ENCODE measurements at regions not wholly inside any gene's neighbourhood (a gene's known extent, or its start where the extent isn't known, plus 50 kb on each side); places are given as distances from the start of the nearest gene placed in this dataset.

GRCh38 chr13:75993241-75993640 lies 357.1 kb downstream of the LMO7 start:
- DNase-seq: no peak
- TF ChIP-seq POLR2A (IDR thresholded peaks at IDR 0.05): no peak
- no peak for TF ChIP-seq CTCF (IDR thresholded peaks at IDR 0.05)
- TF ChIP-seq EP300 (IDR thresholded peaks at IDR 0.05): no peak
- no peak overlapping the region for H3K27ac ChIP-seq
- H3K27me3 ChIP-seq: no peaks in the 10 kb centered on the region
- H3K36me3 ChIP-seq: no peaks in the 10 kb centered on the region
- H3K4me1 ChIP-seq (ENCODE audit: insufficient read depth): no peaks in the 10 kb centered on the region
- WGBS, 3 donors: 67 to 84% (median 78%) methylated on average over 3 of the region's 3 CpGs
- no peak overlapping the region for H3K4me3 ChIP-seq
- intact Hi-C loops (cut with DNase I): no loop called here
- H3K9me3 ChIP-seq: no peaks in the 10 kb centered on the region

GRCh38 chr13:75986818-75987217 lies 350.7 kb downstream of the LMO7 start:
- WGBS, 3 donors: 92 to 97% (median 97%) methylated on average over 1 of the region's 1 CpG
- no peak for TF ChIP-seq CTCF (IDR thresholded peaks at IDR 0.05)
- no peak for TF ChIP-seq EP300 (IDR thresholded peaks at IDR 0.05)
- TF ChIP-seq POLR2A (IDR thresholded peaks at IDR 0.05): no peak

GRCh38 chr13:75985132-75985531 lies 349.0 kb downstream of the LMO7 start:
- no peaks in the 10 kb centered on the region for H3K4me1 ChIP-seq (ENCODE audit: insufficient read depth)
- no peaks in the 10 kb centered on the region for H3K9me3 ChIP-seq
- no peak for DNase-seq
- intact Hi-C loops (cut with DNase I): no loop called here
- H3K27ac ChIP-seq: no peak overlapping the region
- no peaks in the 10 kb centered on the region for H3K36me3 ChIP-seq
- no peak for TF ChIP-seq POLR2A (IDR thresholded peaks at IDR 0.05)
- TF ChIP-seq CTCF (IDR thresholded peaks at IDR 0.05): no peak
- no peak for TF ChIP-seq EP300 (IDR thresholded peaks at IDR 0.05)
- H3K27me3 ChIP-seq: no peaks in the 10 kb centered on the region
- no peak overlapping the region for H3K4me3 ChIP-seq
- WGBS, 3 donors: 60 to 79% (median 61%) methylated on average over 1 of the region's 1 CpG

More at GRCh38 chr13:75986818-75987217, 350.7 kb downstream of the LMO7 start:
- H3K36me3 ChIP-seq: no peaks in the 10 kb centered on the region
- H3K4me1 ChIP-seq (ENCODE audit: insufficient read depth): no peaks in the 10 kb centered on the region
- intact Hi-C loops (cut with DNase I): no loop called here
- no peaks in the 10 kb centered on the region for H3K27me3 ChIP-seq
- H3K9me3 ChIP-seq: no peaks in the 10 kb centered on the region
- H3K27ac ChIP-seq: no peak overlapping the region
- DNase-seq: no peak
- H3K4me3 ChIP-seq: no peak overlapping the region

- no peaks in the 10 kb centered on the region for H3K36me3 ChIP-seq
- DNase-seq: no peak
- no peak overlapping the region for H3K27ac ChIP-seq
- TF ChIP-seq EP300 (IDR thresholded peaks at IDR 0.05) (no peak), POLR2A (IDR thresholded peaks at IDR 0.05) (no peak), CTCF (IDR thresholded peaks at IDR 0.05) (no peak)
- intact Hi-C loops (cut with DNase I): no loop called here
- H3K4me3 ChIP-seq: no peak overlapping the region
- H3K27me3 ChIP-seq: no peaks in the 10 kb centered on the region
- no peaks in the 10 kb centered on the region for H3K4me1 ChIP-seq (ENCODE audit: insufficient read depth)
- no peaks in the 10 kb centered on the region for H3K9me3 ChIP-seq
Observed at GRCh38 chr13:75978818-75979217, 342.7 kb downstream of the LMO7 start.

All from ovary (tissue), 7 donors.